GM12874 (cell line): ENCODE measurements at regions not wholly inside any gene's neighbourhood (a gene's known extent, or its start where the extent isn't known, plus 50 kb on each side); places are given as distances from the start of the nearest gene placed in this dataset.

ENCODE experiments used
- CTCF ChIP-seq: IDR thresholded peaks from 2 replicates; pipeline ENCODE4 v1.5.1; 2011; ENCODE audit warnings: low read depth, mild to moderate bottlenecking, control low read depth, low read length, moderate library complexity; ENCODE audit not compliant: insufficient read depth

- TF ChIP-seq CTCF = no peak
Observed at GRCh38 chr20:6341491-6341890, 218.7 kb upstream of the FERMT1 start.

- no peak for TF ChIP-seq CTCF
Observed at GRCh38 chr20:6339176-6339575, 216.3 kb upstream of the FERMT1 start.

- TF ChIP-seq CTCF = no peak
Observed at GRCh38 chr20:6333110-6333509, 210.3 kb upstream of the FERMT1 start.

GRCh38 chr20:6311841-6312655 lies 189.2 kb upstream of the FERMT1 start:
- TF ChIP-seq CTCF = no peak

- no peak for TF ChIP-seq CTCF
Observed at GRCh38 chr20:6311097-6311496, 188.3 kb upstream of the FERMT1 start.

- no peak for TF ChIP-seq CTCF
Observed at GRCh38 chr20:6305536-6305935, 182.7 kb upstream of the FERMT1 start.

- TF ChIP-seq CTCF = no peak
Observed at GRCh38 chr20:6302041-6302440, 179.2 kb upstream of the FERMT1 start.

GRCh38 chr20:6299456-6299855 lies 176.6 kb upstream of the FERMT1 start:
- no peak for TF ChIP-seq CTCF
